ENCODE measurements at regions not wholly inside any gene's neighbourhood (a gene's known extent, or its start where the extent isn't known, plus 50 kb on each side); places are given as distances from the start of the nearest gene placed in this dataset.

DNA sequence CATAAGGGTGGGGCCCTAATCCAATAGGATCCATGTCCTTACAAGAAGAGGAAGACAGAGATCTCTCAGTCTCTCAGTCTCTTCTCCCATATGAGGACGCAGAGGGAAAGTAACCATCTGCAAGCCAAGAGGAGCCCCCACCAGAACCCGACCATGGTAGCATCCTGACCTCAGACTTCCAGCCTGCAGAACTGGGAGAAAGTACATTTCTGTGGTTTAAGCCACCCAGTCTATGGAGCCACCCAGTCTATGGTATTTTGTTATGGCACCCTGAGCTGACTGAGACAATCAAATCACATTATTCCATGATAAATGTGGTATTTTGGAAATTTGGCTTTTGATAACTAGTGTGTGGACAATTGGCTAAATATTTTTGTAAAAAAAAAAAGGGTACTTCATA, 101.5 kb upstream of the TMC3 start:
- no peak for TF ChIP-seq TAF1 (IDR thresholded peaks at IDR 0.05; ENCODE audit: borderline replicate concordance, low read depth, low read length)
- TF ChIP-seq POLR2AphosphoS5 (IDR thresholded peaks at IDR 0.05; ENCODE audit: low read depth, low read length), result no peak
